ENCODE measurements at regions not wholly inside any gene's neighbourhood (a gene's known extent, or its start where the extent isn't known, plus 50 kb on each side); places are given as distances from the start of the nearest gene placed in this dataset.

- H3K56ac ChIP-seq (replicated peaks; ENCODE audit: insufficient read length, low read depth, low read length) = no peak overlapping the region
- no peaks in the 10 kb centered on the region for H3K79me1 ChIP-seq (ENCODE audit: low read depth, low read length)
- no peak overlapping the region for H4K91ac ChIP-seq (replicated peaks; ENCODE audit: insufficient read length, low read length)
- H3K4me2 ChIP-seq (ENCODE audit: insufficient read depth in 1 of 2, low read depth in 2 of 2, low read length in 2 of 2) = no peak overlapping the region
- ChIA-PET CTCF (ENCODE audit: partially characterized antibody) (interaction anchor here (0.6 to 1.3 kb wide), 3 partner anchors 22 to 97 kb away, joined by 3 to 4 read pairs (median 3); no protein-coding TSS in a partner anchor), POLR2A (ENCODE audit: partially characterized antibody) (no interaction called here)
- H3K79me2 ChIP-seq (ENCODE audit: control insufficient read depth in 1 of 2, insufficient read depth in 2 of 2, low read length in 2 of 2) = no peaks in the 10 kb centered on the region
- no peak overlapping the region for H2BK12ac ChIP-seq (ENCODE audit: low read depth, low read length)
- H3K36me3 ChIP-seq (ENCODE audit: control insufficient read depth in 2 of 4, insufficient read depth in 4 of 4, low read length in 3 of 4) = no peaks in the 10 kb centered on the region
- WGBS, 2 experiments (ENCODE audit: extremely low coverage in 1 of 2, insufficient coverage in 1 of 2, insufficient read length in 1 of 2, insufficient replicate concordance in 2 of 2, low coverage in 1 of 2, low lambda C conversion rate in 2 of 2, missing lambda C conversion rate in 1 of 2) = 84% methylated on average over 1 of the region's 1 CpG; no CpG with 5 or more reads in 1 of the 2 experiments
- H4K8ac ChIP-seq (ENCODE audit: extremely low read depth, insufficient read depth, low read length) = no peak overlapping the region
- DNase-seq (ENCODE audit: low read depth in 1 of 2, low spot score in 2 of 2) = no peak
- H3K23me2 ChIP-seq (ENCODE audit: low read depth, low read length) = no peaks in the 10 kb centered on the region
- no peak overlapping the region for H3K4ac ChIP-seq (replicated peaks; ENCODE audit: insufficient read length, low read depth, low read length)
- H3K23ac ChIP-seq (ENCODE audit: insufficient read length) = no peak overlapping the region
- TF ChIP-seq FOSL1 (IDR thresholded peaks at IDR 0.05; ENCODE audit: insufficient read depth, low read depth, low read length) (no peak), MAX (IDR thresholded peaks at IDR 0.05) (no peak), CHD2 (IDR thresholded peaks at IDR 0.05; ENCODE audit: low read length) (no peak)
- no peak overlapping the region for H2BK15ac ChIP-seq (ENCODE audit: low read length)
- H2BK5ac ChIP-seq (ENCODE audit: low read depth, low read length) = no peak overlapping the region
- no peak overlapping the region for H3K27ac ChIP-seq (ENCODE audit: low read depth, low read length)
- H3K9ac ChIP-seq (replicated peaks in 1 of 4; ENCODE audit: extremely low read depth in 1 of 4, low read depth in 3 of 4, low read length in 3 of 4) = no peak overlapping the region
- FAIRE-seq = no peak
- H4K20me1 ChIP-seq (replicated peaks in 1 of 2; ENCODE audit: control insufficient read depth in 1 of 2, insufficient read depth in 2 of 2, low read length in 2 of 2) = no peaks in the 10 kb centered on the region
- no peak overlapping the region for H3K18ac ChIP-seq (ENCODE audit: extremely low read depth, low read length)
- no peaks in the 10 kb centered on the region for H3K9me3 ChIP-seq (ENCODE audit: insufficient read depth in 2 of 2, low read depth in 1 of 2, low read length in 1 of 2)
- no peak overlapping the region for H4K5ac ChIP-seq (ENCODE audit: insufficient read length, low read depth, low read length)
- no peak overlapping the region for H2BK20ac ChIP-seq (ENCODE audit: low read length)
- H3K27me3 ChIP-seq (replicated peaks in 1 of 4; ENCODE audit: control insufficient read depth in 3 of 4, extremely low read depth in 1 of 4, insufficient read depth in 3 of 4, low read length in 3 of 4) = no peaks in the 10 kb centered on the region
- H2BK120ac ChIP-seq (replicated peaks; ENCODE audit: low read depth, low read length) = no peak overlapping the region
- H2AFZ ChIP-seq (ENCODE audit: low read length) = no peak overlapping the region
- peaks cover 0 to 2% (median 0%) of the 10 kb centered on the region in 4 experiments; a peak in 2 of 7 replicates for H3K4me1 ChIP-seq (replicated peaks in 1 of 4; ENCODE audit: control insufficient read depth in 3 of 4, insufficient read depth in 4 of 4, low read length in 3 of 4)
- H2AK5ac ChIP-seq (ENCODE audit: low read depth, low read length) = no peak overlapping the region
- H3K4me3 ChIP-seq (ENCODE audit: extremely low read depth in 1 of 4, insufficient read depth in 2 of 4, low read depth in 3 of 4, low read length in 4 of 4) = no peak overlapping the region
- no peak overlapping the region for H3K14ac ChIP-seq (ENCODE audit: insufficient read length)
These were observed 89.5 kb upstream of the HEY2 start for GRCh38 chr6:125659887-125660286.

Measured in H1 (cell line).